ENCODE measurements at regions not wholly inside any gene's neighbourhood (a gene's known extent, or its start where the extent isn't known, plus 50 kb on each side); places are given as distances from the start of the nearest gene placed in this dataset.

DNA sequence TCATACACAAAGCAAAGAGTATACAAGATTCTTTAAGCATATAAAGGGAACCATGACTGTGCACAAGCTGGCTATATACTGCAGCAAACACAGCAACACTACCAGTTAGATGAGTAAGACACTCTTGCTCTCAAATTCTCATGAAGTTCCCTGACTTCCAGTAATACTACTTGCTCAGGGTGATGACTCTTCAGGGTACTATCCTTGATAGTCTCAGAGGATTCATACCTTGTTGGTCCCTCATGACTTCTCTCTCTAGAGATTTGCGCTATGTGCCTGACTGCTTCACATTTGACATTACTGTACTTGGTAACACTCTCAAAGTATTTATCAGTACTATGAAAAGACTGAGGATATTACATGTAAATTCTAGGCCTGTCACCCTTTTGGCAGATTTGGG, 159.8 kb upstream of the ZRANB2 start:
- POLR2A ChIA-PET = no interaction called here
- no peaks in the 10 kb centered on the region for H3K36me3 Mint-ChIP-seq (ENCODE audit: low read depth)
- H3K27ac Mint-ChIP-seq = no peak overlapping the region
- H3K9me3 Mint-ChIP-seq = no peaks in the 10 kb centered on the region
- no peaks in the 10 kb centered on the region for H3K27me3 Mint-ChIP-seq
- no peak for DNase-seq
- CTCF ChIA-PET = no interaction called here
- H3K4me3 Mint-ChIP-seq = no peak overlapping the region
- H3K4me1 Mint-ChIP-seq = no peaks in the 10 kb centered on the region

DNA sequence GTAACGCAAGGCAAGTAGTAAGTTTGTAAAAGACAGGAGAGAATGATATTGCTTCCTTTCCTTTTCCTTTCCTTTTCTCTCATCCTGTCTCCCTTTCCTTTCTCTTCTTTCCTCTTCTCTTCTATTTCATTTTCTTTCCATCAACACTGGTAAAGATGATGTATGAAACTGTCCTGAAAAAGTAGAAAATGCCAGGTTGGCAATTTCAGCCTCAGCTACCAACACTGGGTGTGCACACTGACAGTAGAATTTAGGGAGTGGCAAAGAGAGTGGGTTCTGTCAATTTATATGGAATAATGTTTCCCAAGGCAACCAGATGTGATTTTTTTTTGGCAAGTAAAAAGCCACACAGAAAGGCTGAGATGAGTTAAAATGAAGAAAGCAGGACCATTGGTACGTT, 155.7 kb upstream of the ZRANB2 start:
- no peak overlapping the region for H3K4me3 Mint-ChIP-seq
- CTCF ChIA-PET = no interaction called here

DNA sequence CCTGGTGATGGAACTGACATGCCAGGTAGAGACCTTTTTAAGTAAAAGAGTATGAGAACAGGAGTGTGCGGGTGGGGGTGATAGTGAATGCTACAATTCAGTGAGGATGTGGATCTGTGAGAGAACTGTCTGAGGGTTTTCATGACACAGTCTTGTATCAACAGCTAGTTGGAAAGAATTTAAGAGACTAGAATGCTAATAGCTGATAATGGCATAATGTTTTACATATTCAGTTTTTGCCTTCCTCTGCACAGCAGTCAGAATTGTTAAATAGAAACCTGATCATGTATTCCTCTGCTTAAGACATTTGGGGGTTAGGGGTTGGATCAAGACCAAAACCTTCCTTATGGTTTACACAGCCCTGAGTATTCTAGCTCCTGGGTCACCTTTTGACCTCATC, 152.8 kb upstream of the ZRANB2 start:
- Mint-ChIP-seq H3K4me1 (no peaks in the 10 kb centered on the region), H3K36me3 (ENCODE audit: low read depth) (no peaks in the 10 kb centered on the region), H3K27ac (no peak overlapping the region), H3K9me3 (peaks cover 3% of the 10 kb centered on the region), H3K4me3 (no peak overlapping the region), H3K27me3 (no peaks in the 10 kb centered on the region)
- ChIA-PET POLR2A (no interaction called here), CTCF (no interaction called here)
- no peak for DNase-seq

More for the DNA sequence above, 155.7 kb upstream of the ZRANB2 start:
- no peaks in the 10 kb centered on the region for H3K27me3 Mint-ChIP-seq
- DNase-seq = no peak
- peaks cover 3% of the 10 kb centered on the region for H3K9me3 Mint-ChIP-seq
- no peaks in the 10 kb centered on the region for H3K36me3 Mint-ChIP-seq (ENCODE audit: low read depth)
- no peak overlapping the region for H3K27ac Mint-ChIP-seq
- H3K4me1 Mint-ChIP-seq = no peaks in the 10 kb centered on the region
- POLR2A ChIA-PET = no interaction called here

DNA sequence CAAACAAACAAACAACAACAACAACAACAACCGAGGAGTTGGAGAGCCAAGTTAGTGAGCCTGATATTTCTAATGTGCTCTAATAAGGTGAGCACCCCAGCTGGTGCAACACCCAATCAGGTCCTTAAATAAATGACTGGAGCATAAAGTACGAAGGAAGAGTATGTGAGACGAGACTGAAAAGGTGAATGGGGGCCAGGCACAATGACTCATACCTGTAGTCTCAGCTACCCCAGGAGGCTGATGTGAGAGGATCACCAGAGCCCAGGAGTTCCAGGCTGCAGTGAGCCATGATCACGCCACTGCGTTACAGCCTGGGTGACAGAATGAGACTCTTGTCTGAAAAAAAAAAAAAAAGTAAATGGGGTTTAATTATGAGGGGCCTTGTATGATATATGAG, 152.0 kb upstream of the ZRANB2 start:
- H3K36me3 Mint-ChIP-seq (ENCODE audit: low read depth) = no peaks in the 10 kb centered on the region
- no peak overlapping the region for H3K27ac Mint-ChIP-seq

DNA sequence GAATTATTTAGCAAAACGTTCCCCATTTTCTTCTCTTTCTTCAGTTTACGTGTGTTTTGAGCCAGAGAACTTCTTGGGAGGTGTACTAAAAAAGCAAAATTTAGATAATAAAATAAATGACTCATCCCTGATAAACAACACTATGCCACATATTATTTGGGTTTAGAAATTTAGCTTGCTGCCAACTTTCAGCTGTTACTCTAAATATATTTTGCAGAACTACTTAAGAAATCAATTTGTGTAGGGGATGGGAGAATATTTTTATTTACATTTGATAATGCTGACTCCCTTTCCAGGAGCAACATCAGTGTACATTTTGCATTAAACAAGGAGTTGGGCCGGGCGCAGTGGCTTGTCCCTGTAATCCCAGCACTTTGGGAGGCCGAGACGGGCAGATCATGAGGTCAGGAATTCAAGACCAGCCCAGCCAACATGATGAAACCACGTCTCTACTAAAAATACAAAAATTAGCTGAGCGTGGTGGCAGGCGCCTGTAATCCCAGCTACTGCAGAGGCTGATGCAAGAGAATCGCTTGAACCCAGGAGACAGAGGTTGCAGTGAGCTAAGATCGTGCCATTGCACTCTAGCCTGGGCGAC, 151.4 kb upstream of the ZRANB2 start:
- ChIA-PET CTCF (no interaction called here), POLR2A (no interaction called here)
- Mint-ChIP-seq H3K36me3 (ENCODE audit: low read depth) (no peaks in the 10 kb centered on the region), H3K27me3 (no peaks in the 10 kb centered on the region), H3K27ac (no peak overlapping the region), H3K4me1 (no peaks in the 10 kb centered on the region), H3K4me3 (no peak overlapping the region), H3K9me3 (peaks cover 5% of the 10 kb centered on the region)
- no peak for DNase-seq

More for the DNA sequence above, 152.0 kb upstream of the ZRANB2 start:
- Mint-ChIP-seq H3K4me1 (no peaks in the 10 kb centered on the region), H3K4me3 (no peak overlapping the region), H3K9me3 (peaks cover 4% of the 10 kb centered on the region), H3K27me3 (no peaks in the 10 kb centered on the region)
- ChIA-PET POLR2A (no interaction called here), CTCF (no interaction called here)
- no peak for DNase-seq

DNA sequence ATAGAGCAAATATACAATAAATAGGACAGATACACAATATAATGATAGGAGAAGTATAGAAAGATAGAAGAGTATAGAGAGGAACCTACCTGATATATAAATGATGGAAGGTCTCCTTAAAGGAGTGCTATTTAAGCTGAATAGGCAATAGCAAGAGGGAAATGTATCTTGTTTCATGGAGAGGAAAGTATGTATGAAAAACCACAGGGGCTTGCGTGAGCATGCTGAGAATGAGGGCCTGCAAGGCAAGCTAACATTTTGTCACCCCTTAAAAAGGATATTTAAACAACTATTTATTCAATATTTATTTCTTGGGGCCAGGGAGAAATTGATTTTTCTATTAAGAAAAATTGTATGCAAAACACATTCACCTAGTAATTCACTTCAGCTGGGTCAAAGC, 150.9 kb upstream of the ZRANB2 start:
- ChIA-PET CTCF (no interaction called here), POLR2A (no interaction called here)
- Mint-ChIP-seq H3K27ac (no peak overlapping the region), H3K9me3 (peaks cover 5% of the 10 kb centered on the region), H3K4me1 (no peaks in the 10 kb centered on the region), H3K4me3 (no peak overlapping the region), H3K36me3 (ENCODE audit: low read depth) (no peaks in the 10 kb centered on the region), H3K27me3 (no peaks in the 10 kb centered on the region)
- DNase-seq = no peak

DNA sequence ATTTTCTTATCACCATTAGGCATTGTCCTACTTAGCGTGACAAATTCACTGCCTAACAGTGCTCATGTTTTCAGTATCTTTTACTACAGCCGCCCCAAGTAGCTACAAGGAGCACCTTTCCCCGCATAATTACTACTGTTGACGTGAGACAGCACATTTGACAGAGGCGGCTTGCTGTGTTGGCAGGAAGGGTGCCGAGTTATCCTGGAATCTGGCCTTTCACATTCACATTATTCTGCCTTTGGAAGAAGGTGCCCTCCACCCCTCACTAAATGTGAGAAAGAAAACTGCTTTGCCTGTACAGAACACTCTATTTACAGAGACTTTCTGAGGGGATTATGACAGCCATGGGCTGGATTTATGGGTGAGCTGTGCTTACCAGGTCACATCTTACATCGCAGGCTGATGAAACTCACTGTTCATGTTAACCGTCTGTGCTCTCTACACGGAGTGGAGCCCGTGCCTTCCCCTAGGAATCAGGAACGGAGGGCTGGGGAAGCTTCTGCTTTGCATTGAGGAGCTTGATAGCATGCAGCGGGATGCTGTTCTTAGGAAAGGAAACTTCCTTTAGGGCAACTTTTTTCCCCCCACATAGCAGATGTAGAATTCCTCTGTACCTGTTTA, 148.0 kb upstream of the ZRANB2 start:
- H3K4me3 Mint-ChIP-seq = no peak overlapping the region

DNA sequence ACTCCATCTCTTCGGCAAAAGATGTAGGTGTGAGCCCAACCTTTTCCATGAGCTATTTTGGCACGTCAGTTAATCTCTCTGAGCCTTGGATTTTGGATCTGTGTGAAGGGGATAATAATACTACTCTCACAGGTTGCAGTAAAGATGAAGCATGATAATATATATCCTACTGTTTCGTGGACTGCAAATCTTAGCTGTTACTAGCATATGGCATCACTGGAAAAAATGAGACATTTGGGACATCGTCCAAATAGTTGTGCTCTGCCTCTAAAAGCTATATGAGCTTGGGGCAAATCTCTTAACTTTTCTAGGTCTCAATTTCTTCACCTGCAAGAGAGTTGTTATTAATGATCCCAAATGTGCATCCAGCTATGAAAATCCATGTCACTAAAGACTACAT, 147.4 kb upstream of the ZRANB2 start:
- CTCF ChIA-PET = no interaction called here
- POLR2A ChIA-PET = no interaction called here

More for the DNA sequence above, 148.0 kb upstream of the ZRANB2 start:
- Mint-ChIP-seq H3K27me3 (no peaks in the 10 kb centered on the region), H3K9me3 (peaks cover 5% of the 10 kb centered on the region), H3K4me1 (no peaks in the 10 kb centered on the region), H3K36me3 (ENCODE audit: low read depth) (no peaks in the 10 kb centered on the region), H3K27ac (no peak overlapping the region)
- no peak for DNase-seq
- POLR2A ChIA-PET = no interaction called here
- CTCF ChIA-PET = no interaction called here

DNA sequence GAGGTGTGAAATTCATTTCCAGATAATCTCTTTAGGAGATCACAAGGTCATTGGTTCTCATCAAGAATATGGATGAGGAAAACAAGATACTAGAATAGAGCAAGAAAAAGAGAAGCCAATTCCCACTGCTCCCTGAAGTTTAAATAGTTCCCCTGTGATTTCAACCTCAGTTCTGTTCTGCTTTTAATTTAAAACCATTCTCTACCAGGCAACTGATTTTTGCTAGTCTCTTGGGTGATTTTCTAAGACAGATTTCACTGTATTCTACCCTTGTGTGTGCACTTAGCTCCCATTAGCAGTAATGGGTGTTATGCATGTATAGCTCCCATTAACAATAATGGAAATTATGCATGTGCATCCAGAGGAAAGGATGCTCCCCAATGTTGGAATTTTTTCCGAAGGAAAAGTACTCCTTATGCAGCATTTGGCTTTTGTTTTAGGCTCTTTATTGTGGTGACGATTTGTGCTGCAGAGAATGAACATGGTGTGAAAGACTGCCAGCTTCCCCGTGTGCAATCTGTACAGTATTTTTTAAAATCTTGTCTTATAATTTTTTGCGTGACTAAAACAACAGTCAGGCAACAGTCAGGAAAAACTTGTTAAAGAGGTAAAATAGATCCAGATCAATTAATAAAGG, 144.0 kb upstream of the ZRANB2 start:
- Mint-ChIP-seq H3K27ac (no peak overlapping the region), H3K9me3 (peaks cover 9% of the 10 kb centered on the region), H3K4me3 (no peak overlapping the region), H3K36me3 (ENCODE audit: low read depth) (no peaks in the 10 kb centered on the region), H3K4me1 (no peaks in the 10 kb centered on the region), H3K27me3 (no peaks in the 10 kb centered on the region)
- ChIA-PET CTCF (interaction anchor here (0.9 kb wide), 1 partner anchor 16 kb away, joined by 3 read pairs; no protein-coding TSS in a partner anchor), POLR2A (no interaction called here)
- no peak for DNase-seq

More for the DNA sequence above, 147.4 kb upstream of the ZRANB2 start:
- no peaks in the 10 kb centered on the region for H3K36me3 Mint-ChIP-seq (ENCODE audit: low read depth)
- no peaks in the 10 kb centered on the region for H3K27me3 Mint-ChIP-seq
- peaks cover 8% of the 10 kb centered on the region for H3K9me3 Mint-ChIP-seq
- H3K27ac Mint-ChIP-seq = no peak overlapping the region
- H3K4me3 Mint-ChIP-seq = no peak overlapping the region
- DNase-seq = no peak
- H3K4me1 Mint-ChIP-seq = no peaks in the 10 kb centered on the region

DNA sequence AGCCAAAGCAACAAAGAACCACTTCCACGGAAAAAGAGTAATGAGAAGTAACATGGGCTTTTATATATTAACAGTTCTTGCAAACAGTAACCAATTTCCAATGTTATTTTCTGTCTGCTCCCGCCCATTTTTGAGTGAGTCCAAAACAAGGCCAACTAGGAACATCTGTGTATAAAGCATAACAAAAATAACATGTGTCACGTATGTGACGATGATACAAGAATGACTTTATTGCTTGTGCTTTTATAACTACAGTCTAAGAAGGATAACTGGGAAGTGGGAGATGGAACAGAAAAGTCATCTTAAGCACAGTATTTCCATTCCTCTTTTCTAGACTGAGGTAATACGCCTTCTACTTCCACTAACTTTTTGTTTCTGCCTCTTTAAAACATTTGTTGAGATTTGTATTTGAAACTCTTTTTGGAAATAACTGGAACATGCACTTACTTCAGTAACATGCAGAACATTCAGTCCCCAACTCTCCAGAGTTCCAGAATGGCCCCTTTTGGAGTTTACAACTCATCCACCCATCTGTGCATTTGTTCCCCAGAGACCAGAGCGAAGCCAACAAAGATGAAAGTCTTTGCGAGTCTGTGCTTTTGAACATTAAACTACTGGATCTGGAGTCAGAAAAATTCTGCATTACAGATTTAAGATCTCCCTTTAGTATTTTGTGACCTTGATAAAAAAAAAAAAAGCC, 143.0 kb upstream of the ZRANB2 start:
- Mint-ChIP-seq H3K4me1 (no peaks in the 10 kb centered on the region), H3K36me3 (ENCODE audit: low read depth) (no peaks in the 10 kb centered on the region), H3K27me3 (no peaks in the 10 kb centered on the region), H3K9me3 (peaks cover 9% of the 10 kb centered on the region), H3K4me3 (no peak overlapping the region), H3K27ac (no peak overlapping the region)
- no peak for DNase-seq
- ChIA-PET POLR2A (no interaction called here), CTCF (no interaction called here)

DNA sequence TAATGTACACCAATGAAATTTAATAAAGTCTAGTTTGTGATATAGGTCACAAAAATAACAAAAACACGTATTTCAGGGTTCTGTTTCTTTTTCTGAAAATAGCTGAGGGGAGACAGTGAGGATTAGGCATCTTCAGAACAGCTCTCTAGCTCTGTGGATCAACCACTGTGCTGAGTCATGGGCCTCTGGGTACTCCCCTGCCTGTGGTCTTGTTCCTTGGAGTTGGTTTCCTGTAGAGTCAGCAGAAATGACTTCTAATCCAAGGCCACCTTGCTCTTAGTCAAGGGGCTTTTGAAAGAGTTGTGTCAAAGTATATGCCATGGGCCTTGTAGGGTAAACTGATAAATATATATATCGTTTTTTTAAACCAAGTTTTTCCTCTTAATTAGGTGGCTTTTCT, 141.8 kb upstream of the ZRANB2 start:
- Mint-ChIP-seq H3K27me3 (no peaks in the 10 kb centered on the region), H3K4me3 (no peak overlapping the region), H3K9me3 (peaks cover 6% of the 10 kb centered on the region), H3K27ac (no peak overlapping the region), H3K36me3 (ENCODE audit: low read depth) (no peaks in the 10 kb centered on the region), H3K4me1 (no peaks in the 10 kb centered on the region)
- DNase-seq = no peak
- CTCF ChIA-PET = no interaction called here
- POLR2A ChIA-PET = no interaction called here

DNA sequence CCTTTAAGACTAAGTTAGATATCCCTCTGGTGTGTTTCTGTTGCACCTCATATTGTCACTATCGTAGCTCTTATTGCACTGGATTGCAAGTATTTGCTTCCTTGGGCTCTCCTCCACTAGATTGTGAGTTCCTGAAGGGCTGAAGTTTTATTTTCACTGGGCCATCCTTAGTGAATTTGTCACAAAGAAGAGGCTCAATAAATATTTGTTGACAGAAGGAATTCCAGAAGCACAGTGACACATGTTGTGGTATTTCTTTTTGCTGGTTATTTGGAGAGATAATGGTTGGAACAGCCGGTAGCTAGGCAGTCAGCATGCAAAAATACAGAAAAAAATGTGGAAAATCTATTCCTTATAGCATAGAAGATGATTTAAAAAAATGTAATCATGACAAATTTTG, 129.9 kb upstream of the ZRANB2 start:
- ChIA-PET POLR2A (no interaction called here), CTCF (no interaction called here)
- Mint-ChIP-seq H3K4me3 (no peak overlapping the region), H3K27ac (no peak overlapping the region), H3K4me1 (no peaks in the 10 kb centered on the region), H3K36me3 (ENCODE audit: low read depth) (no peaks in the 10 kb centered on the region), H3K27me3 (no peaks in the 10 kb centered on the region), H3K9me3 (no peaks in the 10 kb centered on the region)
- DNase-seq = no peak

DNA sequence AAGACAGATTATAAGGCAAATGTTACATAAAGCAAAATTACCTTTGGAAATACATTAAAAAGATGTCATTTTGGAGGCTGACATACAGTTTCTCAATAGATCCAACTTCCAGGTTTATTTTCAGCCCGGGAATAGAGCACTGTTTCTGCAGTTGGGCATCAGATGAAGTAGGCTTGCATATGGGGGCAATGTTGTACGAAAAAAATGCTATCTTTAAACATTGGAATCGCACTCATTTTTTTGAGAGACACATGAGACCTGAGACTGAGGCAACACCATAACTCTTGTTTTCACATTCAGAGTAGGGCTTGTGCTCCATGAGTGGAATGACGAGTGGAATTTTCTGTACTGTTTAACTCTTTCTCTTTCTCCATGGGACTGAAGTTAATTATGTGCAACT, 122.4 kb upstream of the ZRANB2 start:
- POLR2A ChIA-PET = no interaction called here
- H3K36me3 Mint-ChIP-seq (ENCODE audit: low read depth) = no peaks in the 10 kb centered on the region
- H3K27me3 Mint-ChIP-seq = no peaks in the 10 kb centered on the region
- CTCF ChIA-PET = no interaction called here
- peaks cover 2% of the 10 kb centered on the region for H3K9me3 Mint-ChIP-seq
- no peak overlapping the region for H3K27ac Mint-ChIP-seq
- no peak overlapping the region for H3K4me3 Mint-ChIP-seq
- H3K4me1 Mint-ChIP-seq = no peaks in the 10 kb centered on the region
- DNase-seq = no peak

DNA sequence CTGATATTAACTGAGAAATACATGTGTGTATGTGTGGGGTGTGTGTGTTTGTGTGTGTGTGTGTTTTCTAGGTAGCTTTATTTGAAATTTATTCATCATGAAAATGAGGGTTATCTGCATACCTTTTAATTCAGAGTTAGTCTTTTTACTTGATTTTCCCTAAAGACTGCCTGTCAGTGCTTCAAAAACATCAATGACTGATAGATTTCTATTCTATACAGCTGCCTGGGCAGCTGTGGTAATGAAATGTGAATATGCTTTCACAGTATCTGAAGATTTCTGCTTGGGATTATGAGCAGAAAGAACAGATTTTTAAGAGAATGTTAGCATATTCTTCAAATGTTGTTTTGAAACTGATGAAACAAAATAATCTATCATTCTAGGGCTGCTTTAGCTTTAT, 119.7 kb upstream of the ZRANB2 start:
- Mint-ChIP-seq H3K27me3 (no peaks in the 10 kb centered on the region), H3K9me3 (peaks cover 3% of the 10 kb centered on the region), H3K4me1 (no peaks in the 10 kb centered on the region), H3K36me3 (ENCODE audit: low read depth) (no peaks in the 10 kb centered on the region), H3K27ac (no peak overlapping the region), H3K4me3 (no peak overlapping the region)
- POLR2A ChIA-PET = no interaction called here
- CTCF ChIA-PET = no interaction called here
- no peak for DNase-seq
